Stomach smooth muscle (tissue), 2 donors: ENCODE measurements at regions not wholly inside any gene's neighbourhood (a gene's known extent, or its start where the extent isn't known, plus 50 kb on each side); places are given as distances from the start of the nearest gene placed in this dataset.

ENCODE experiments used
- H3K27ac ChIP-seq: one replicate; pipeline ENCODE4 v1.7.0; 2013; ENCODE audit warnings: mild to moderate bottlenecking, low read length, inconsistent platforms
- H3K27me3 ChIP-seq, 2 donors: one replicate each; pipeline ENCODE4 v1.7.0; 2013; ENCODE audit warnings: low read length in 2 of 2; ENCODE audit not compliant: insufficient read depth in 2 of 2, control insufficient read depth in 1 of 2
- H3K36me3 ChIP-seq, 2 donors: one replicate each; pipeline ENCODE4 v1.7.0; 2013; ENCODE audit warnings: low read length in 2 of 2; ENCODE audit not compliant: control insufficient read depth in 2 of 2, insufficient read depth in 2 of 2
- H3K4me1 ChIP-seq: one replicate; pipeline ENCODE4 v1.7.0; 2013; ENCODE audit warnings: low read length; ENCODE audit not compliant: control insufficient read depth, insufficient read depth
- H3K4me3 ChIP-seq, 2 donors: one replicate each; pipeline ENCODE4 v1.7.0; 2013; ENCODE audit warnings: low read length in 2 of 2
- H3K9ac ChIP-seq, 2 donors: one replicate each; pipeline ENCODE4 v1.7.0; 2013; ENCODE audit warnings: low read length in 2 of 2, mild to moderate bottlenecking in 1 of 2
- H3K9me3 ChIP-seq, 2 donors: one replicate each; pipeline ENCODE4 v1.7.0; 2013; ENCODE audit warnings: low read length in 2 of 2; ENCODE audit not compliant: control insufficient read depth in 2 of 2
- donor health status: healthy.
- donor health status: Pancreatic carcinoma.

DNA sequence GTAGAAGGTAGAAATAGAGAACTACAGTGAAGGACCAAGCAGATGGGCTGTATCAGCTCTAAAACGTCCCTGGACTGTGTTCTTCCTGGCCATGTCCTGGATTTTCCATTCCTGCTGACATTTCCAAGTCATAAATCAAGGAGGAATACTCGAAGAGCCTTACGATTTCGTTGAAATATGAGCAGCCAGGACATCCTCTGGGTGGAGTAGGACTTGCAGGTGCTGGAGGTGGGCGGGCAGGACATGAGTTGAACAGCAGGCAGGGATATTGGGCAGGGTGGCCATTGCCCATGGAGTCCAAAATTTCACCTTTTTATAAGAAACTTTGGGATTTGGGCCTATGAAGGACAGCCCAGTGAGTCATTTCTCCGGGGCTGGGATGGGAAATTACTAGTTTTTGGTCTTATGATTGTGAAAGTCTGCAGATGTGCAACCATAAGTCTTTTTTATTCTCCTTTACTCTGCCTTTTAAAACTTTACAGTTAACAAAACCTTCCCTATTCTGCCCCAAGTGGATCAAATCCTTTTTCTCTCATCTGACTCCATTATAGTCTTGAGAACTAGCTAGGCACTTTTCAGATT lies 88.8 kb downstream of the TMX1 start:
- Histone ChIP-seq H3K36me3 (no peaks in the 10 kb centered on the region), H3K4me3 (peak overlapping the region in 1 of 2 donors; percentile 12), H3K4me1 (peaks cover 42% of the 10 kb centered on the region), H3K9ac (no peak overlapping the region), H3K27me3 (no peaks in the 10 kb centered on the region), H3K27ac (peak overlapping the region; percentile 37), H3K9me3 (no peaks in the 10 kb centered on the region)

GRCh38 chr14:51331486-51332367 lies 91.7 kb downstream of the TMX1 start:
- Histone ChIP-seq H3K27me3 (no peaks in the 10 kb centered on the region), H3K4me1 (peaks cover 60% of the 10 kb centered on the region), H3K4me3 (no peak overlapping the region), H3K9ac (no peak overlapping the region), H3K9me3 (no peaks in the 10 kb centered on the region), H3K36me3 (no peaks in the 10 kb centered on the region), H3K27ac (no peak overlapping the region)

GRCh38 chr14:51333299-51333698 lies 93.3 kb downstream of the TMX1 start:
- H3K9me3 ChIP-seq: no peaks in the 10 kb centered on the region
- H3K27me3 ChIP-seq: no peaks in the 10 kb centered on the region
- H3K9ac ChIP-seq: no peak overlapping the region
- H3K4me3 ChIP-seq: no peak overlapping the region
- H3K27ac ChIP-seq: peak overlapping the region; percentile 76
- H3K4me1 ChIP-seq: peaks cover 49% of the 10 kb centered on the region
- no peaks in the 10 kb centered on the region for H3K36me3 ChIP-seq

DNA sequence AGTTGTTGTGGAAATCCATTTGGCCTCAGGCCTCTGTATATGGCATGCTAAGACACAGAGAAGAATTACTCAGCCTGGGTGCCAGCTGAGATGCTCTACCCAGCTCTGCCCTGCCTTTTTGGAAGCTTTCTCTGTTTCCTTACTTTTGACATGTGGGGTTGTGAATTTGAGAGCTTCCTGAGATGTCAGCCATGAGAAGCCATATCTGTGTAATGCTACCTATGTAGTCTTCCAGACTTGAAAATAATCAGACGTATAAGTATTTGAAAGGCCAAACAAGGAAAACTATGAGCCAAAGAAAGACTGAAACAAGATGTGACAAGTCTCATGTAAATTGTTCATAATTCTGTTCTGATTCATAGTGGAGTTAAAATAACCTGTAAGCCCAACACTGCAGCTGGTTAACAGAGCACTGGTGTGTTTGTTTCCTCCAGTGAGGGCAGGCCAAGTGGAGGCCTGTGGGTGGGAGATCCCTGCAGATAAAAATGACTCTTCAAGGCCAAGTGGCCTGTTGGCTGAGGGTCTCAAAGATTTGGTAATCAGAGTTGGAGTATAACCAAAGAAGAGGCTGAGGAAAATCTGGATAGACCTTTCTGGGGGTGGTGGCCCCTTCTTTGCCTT lies 94.0 kb downstream of the TMX1 start:
- peak overlapping the region; percentile 76 for H3K27ac ChIP-seq

GRCh38 chr14:51334566-51334965 lies 94.5 kb downstream of the TMX1 start:
- Histone ChIP-seq H3K27me3 (no peaks in the 10 kb centered on the region), H3K9ac (no peak overlapping the region), H3K36me3 (no peaks in the 10 kb centered on the region), H3K4me1 (peaks cover 42% of the 10 kb centered on the region), H3K27ac (peak overlapping the region; percentile 76), H3K4me3 (no peak overlapping the region), H3K9me3 (no peaks in the 10 kb centered on the region)

More for the DNA sequence above, 94.0 kb downstream of the TMX1 start:
- Histone ChIP-seq H3K27me3 (no peaks in the 10 kb centered on the region), H3K9ac (no peak overlapping the region), H3K9me3 (no peaks in the 10 kb centered on the region), H3K4me1 (peaks cover 42% of the 10 kb centered on the region), H3K4me3 (no peak overlapping the region), H3K36me3 (no peaks in the 10 kb centered on the region)

DNA sequence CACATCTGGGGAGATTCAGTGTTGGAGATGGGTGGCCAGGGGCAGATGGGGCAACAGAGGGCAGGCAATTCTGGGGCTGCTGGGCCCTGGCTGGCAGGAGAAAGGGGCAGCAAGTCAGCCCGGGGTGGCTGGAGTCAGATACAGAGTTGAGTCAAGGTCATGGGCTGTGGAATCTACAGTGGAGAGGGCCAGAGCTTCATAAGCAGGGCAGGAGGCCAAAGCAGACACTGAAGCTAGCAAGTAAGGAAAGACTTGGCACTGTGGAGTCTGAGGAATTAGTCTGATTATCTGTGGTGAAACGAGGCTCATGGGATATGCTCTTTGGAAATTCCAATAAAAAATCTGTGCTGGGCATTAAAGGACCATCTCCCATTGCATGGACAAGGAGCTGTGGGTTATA lies 95.5 kb downstream of the TMX1 start:
- Histone ChIP-seq H3K4me3 (no peak overlapping the region), H3K9ac (no peak overlapping the region), H3K27ac (peak overlapping the region; percentile 76), H3K27me3 (no peaks in the 10 kb centered on the region), H3K9me3 (no peaks in the 10 kb centered on the region), H3K36me3 (no peaks in the 10 kb centered on the region), H3K4me1 (peaks cover 36% of the 10 kb centered on the region)

GRCh38 chr14:51335961-51336723 lies 96.1 kb downstream of the TMX1 start:
- peaks cover 36% of the 10 kb centered on the region for H3K4me1 ChIP-seq

DNA sequence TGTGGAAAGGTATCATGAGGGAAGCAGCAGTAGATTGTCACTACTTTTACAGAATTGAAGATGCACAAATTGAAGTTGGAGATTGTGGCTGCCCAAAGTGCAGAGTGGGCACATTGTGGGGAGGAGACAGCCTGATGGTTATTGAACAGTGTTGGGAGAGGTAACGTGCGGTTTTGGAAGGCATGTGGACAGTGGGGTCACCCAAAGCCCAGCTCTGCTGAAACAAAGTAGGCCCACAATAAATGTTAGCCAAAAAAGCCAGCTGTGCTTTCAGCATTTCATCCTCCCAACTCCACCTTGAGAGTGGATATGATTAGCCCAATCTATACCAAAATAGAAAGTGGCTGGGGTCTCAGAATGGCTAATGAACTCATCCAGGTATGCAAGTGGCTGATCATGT lies 96.7 kb downstream of the TMX1 start:
- H3K27ac ChIP-seq: peak overlapping the region; percentile 2
- H3K9ac ChIP-seq: no peak overlapping the region
- no peaks in the 10 kb centered on the region for H3K9me3 ChIP-seq
- no peaks in the 10 kb centered on the region for H3K27me3 ChIP-seq
- H3K4me1 ChIP-seq: peaks cover 36% of the 10 kb centered on the region
- H3K36me3 ChIP-seq: no peaks in the 10 kb centered on the region
- H3K4me3 ChIP-seq: no peak overlapping the region

More at GRCh38 chr14:51335961-51336723, 96.1 kb downstream of the TMX1 start:
- no peaks in the 10 kb centered on the region for H3K36me3 ChIP-seq
- H3K27me3 ChIP-seq: no peaks in the 10 kb centered on the region
- H3K4me3 ChIP-seq: no peak overlapping the region
- H3K27ac ChIP-seq: peak overlapping the region; percentile 76
- H3K9ac ChIP-seq: no peak overlapping the region
- no peaks in the 10 kb centered on the region for H3K9me3 ChIP-seq

- no peak overlapping the region for H3K27ac ChIP-seq
- peaks cover 36% of the 10 kb centered on the region for H3K4me1 ChIP-seq
- H3K4me3 ChIP-seq: no peak overlapping the region
- H3K36me3 ChIP-seq: no peaks in the 10 kb centered on the region
- no peak overlapping the region for H3K9ac ChIP-seq
- H3K27me3 ChIP-seq: no peaks in the 10 kb centered on the region
- no peaks in the 10 kb centered on the region for H3K9me3 ChIP-seq
These were observed 97.5 kb downstream of the TMX1 start for GRCh38 chr14:51337520-51337919.

DNA sequence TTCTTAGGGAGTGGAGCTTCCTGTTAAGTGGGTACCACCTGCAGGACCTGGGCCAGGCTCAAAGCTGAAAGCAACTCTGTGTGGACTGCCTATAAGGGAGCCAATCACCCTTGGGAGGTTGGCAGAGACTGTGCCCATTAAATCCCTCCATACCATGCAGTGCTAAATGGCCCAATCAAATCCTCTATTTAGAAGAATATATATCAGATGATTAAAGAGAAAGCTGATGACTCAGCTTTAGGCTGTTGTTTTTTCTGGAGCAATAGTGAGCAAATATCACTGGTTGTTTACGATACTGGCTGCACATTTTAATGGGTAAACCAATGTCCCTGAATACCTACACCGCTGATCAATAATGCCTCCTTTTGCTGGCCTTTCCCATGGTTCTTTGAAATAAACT lies 101.3 kb downstream of the TMX1 start:
- Histone ChIP-seq H3K9me3 (no peaks in the 10 kb centered on the region), H3K27ac (no peak overlapping the region), H3K4me3 (no peak overlapping the region)

More for the DNA sequence above, 101.3 kb downstream of the TMX1 start:
- H3K27me3 ChIP-seq: no peaks in the 10 kb centered on the region
- H3K36me3 ChIP-seq: no peaks in the 10 kb centered on the region
- no peak overlapping the region for H3K9ac ChIP-seq
- H3K4me1 ChIP-seq: peaks cover 7% of the 10 kb centered on the region
